ENCODE measurements at regions not wholly inside any gene's neighbourhood (a gene's known extent, or its start where the extent isn't known, plus 50 kb on each side); places are given as distances from the start of the nearest gene placed in this dataset.
A peak's percentile ranks its signal among the peaks of the same experiment; 100 is the strongest.

DNA sequence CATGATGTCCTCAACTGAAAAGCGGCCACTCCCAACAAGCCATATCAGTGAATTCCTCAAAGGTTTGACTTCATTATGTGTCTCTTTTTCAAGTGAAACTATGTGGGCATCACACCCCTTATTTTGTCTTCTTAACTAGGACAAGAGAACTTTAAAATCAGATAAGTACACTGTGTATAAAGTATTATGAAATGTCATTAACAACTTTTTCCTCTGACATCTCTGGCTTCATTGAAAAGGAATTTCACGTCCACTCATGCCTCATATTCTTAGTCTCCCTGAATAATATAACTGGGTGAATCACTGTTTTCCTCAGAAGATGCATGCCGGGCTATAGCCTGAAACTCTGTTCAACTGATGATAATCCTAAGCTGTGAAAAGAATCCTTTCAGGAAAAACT is 415.8 kb downstream of the ACTL7B start:
- H3K27ac ChIP-seq (replicated peaks in 1 of 4): peak overlapping the region in 3 of 4 donors; percentile 20 to 54 (median 45)
- no peak for TF ChIP-seq EP300 (IDR thresholded peaks at IDR 0.05)
- TF ChIP-seq POLR2AphosphoS5 (IDR thresholded peaks at IDR 0.05): peak in 1 of 2 donors; percentile 37
- no peak for TF ChIP-seq POLR2A (IDR thresholded peaks at IDR 0.05; ENCODE audit: low read depth)
- TF ChIP-seq CTCF (IDR thresholded peaks at IDR 0.05): no peak
- intact Hi-C loops (cut with DNase I): loop anchor here (10.0 kb wide), 1 partner anchor 125 kb away; no protein-coding TSS in a partner anchor
- no peaks in the 10 kb centered on the region for H3K27me3 ChIP-seq
- H3K36me3 ChIP-seq: no peaks in the 10 kb centered on the region
- no peaks in the 10 kb centered on the region for H3K9me3 ChIP-seq
- no peak for DNase-seq (ENCODE audit: extremely low spot score)
- H3K4me3 ChIP-seq: no peak overlapping the region
- WGBS: 56% methylated on average over 3 of the region's 3 CpGs
- H3K4me1 ChIP-seq: peaks cover 0 to 48% (median 30%) of the 10 kb centered on the region in 4 donors

GRCh38 chr9:108437656-108438055 is 418.1 kb downstream of the ACTL7B start:
- no peaks in the 10 kb centered on the region for H3K9me3 ChIP-seq
- 93% methylated on average over 1 of the region's 1 CpG for WGBS
- no peak for TF ChIP-seq POLR2A (IDR thresholded peaks at IDR 0.05; ENCODE audit: low read depth)
- H3K36me3 ChIP-seq: no peaks in the 10 kb centered on the region
- DNase-seq (ENCODE audit: extremely low spot score): no peak
- no peak overlapping the region for H3K4me3 ChIP-seq
- peaks cover 0 to 25% (median 8%) of the 10 kb centered on the region in 4 donors for H3K4me1 ChIP-seq
- H3K27me3 ChIP-seq: no peaks in the 10 kb centered on the region
- no peak overlapping the region for H3K27ac ChIP-seq (replicated peaks in 1 of 4)
- intact Hi-C loops (cut with DNase I): no loop called here

DNA sequence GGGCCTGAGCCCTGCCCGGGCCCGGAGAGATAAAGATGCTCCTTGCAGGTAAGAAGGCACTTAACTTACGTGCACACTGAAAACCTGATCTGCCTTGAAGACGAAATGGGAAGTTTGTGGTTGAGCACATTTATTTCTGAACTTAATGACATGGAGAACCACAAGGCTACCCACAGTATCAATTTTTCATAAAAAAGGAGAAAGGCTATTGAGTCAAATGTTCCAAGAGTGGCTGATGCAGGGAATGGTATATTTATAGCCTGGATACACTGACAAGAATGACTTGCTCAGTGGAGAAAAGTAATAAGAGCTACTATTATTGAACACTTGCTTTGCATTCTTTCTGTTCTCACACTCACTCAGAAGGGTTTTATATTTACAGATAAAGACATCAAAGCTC is 419.3 kb downstream of the ACTL7B start:
- intact Hi-C loops (cut with DNase I): no loop called here
- TF ChIP-seq EP300 (IDR thresholded peaks at IDR 0.05) (no peak), POLR2A (IDR thresholded peaks at IDR 0.05; ENCODE audit: low read depth) (no peak), POLR2AphosphoS5 (IDR thresholded peaks at IDR 0.05) (no peak), CTCF (IDR thresholded peaks at IDR 0.05) (no peak)
- H3K27ac ChIP-seq (replicated peaks in 1 of 4): no peak overlapping the region
- H3K4me1 ChIP-seq: peaks cover 0 to 13% (median 3%) of the 10 kb centered on the region in 4 donors
- H3K27me3 ChIP-seq: no peaks in the 10 kb centered on the region
- H3K36me3 ChIP-seq: no peaks in the 10 kb centered on the region
- WGBS: 90% methylated on average over 4 of the region's 4 CpGs
- H3K4me3 ChIP-seq: no peak overlapping the region
- H3K9me3 ChIP-seq: no peaks in the 10 kb centered on the region
- DNase-seq (ENCODE audit: extremely low spot score): no peak

GRCh38 chr9:108434502-108434901 is 421.3 kb downstream of the ACTL7B start:
- intact Hi-C loops (cut with DNase I): no loop called here
- H3K9me3 ChIP-seq: peaks cover 0 to 13% (median 11%) of the 10 kb centered on the region in 4 donors
- H3K4me1 ChIP-seq: no peaks in the 10 kb centered on the region
- no peaks in the 10 kb centered on the region for H3K36me3 ChIP-seq
- no peak for DNase-seq (ENCODE audit: extremely low spot score)
- no peak overlapping the region for H3K27ac ChIP-seq (replicated peaks in 1 of 4)
- H3K27me3 ChIP-seq: no peaks in the 10 kb centered on the region
- TF ChIP-seq EP300 (IDR thresholded peaks at IDR 0.05) (no peak), POLR2AphosphoS5 (IDR thresholded peaks at IDR 0.05) (no peak), POLR2A (IDR thresholded peaks at IDR 0.05; ENCODE audit: low read depth) (no peak), CTCF (IDR thresholded peaks at IDR 0.05) (no peak)
- H3K4me3 ChIP-seq: no peak overlapping the region
- 73% methylated on average over 2 of the region's 2 CpGs for WGBS

GRCh38 chr9:108434036-108434435 is 421.8 kb downstream of the ACTL7B start:
- intact Hi-C loops (cut with DNase I): no loop called here
- no peak overlapping the region for H3K4me3 ChIP-seq
- no peaks in the 10 kb centered on the region for H3K36me3 ChIP-seq
- WGBS: 74% methylated on average over 2 of the region's 2 CpGs
- DNase-seq (ENCODE audit: extremely low spot score): no peak
- H3K27ac ChIP-seq (replicated peaks in 1 of 4): no peak overlapping the region
- TF ChIP-seq POLR2A (IDR thresholded peaks at IDR 0.05; ENCODE audit: low read depth): no peak
- TF ChIP-seq CTCF (IDR thresholded peaks at IDR 0.05): peak in 1 of 3 experiments; percentile 3
- H3K9me3 ChIP-seq: peaks cover 0 to 13% (median 11%) of the 10 kb centered on the region in 4 donors
- no peaks in the 10 kb centered on the region for H3K27me3 ChIP-seq
- H3K4me1 ChIP-seq: no peaks in the 10 kb centered on the region
